GM19240 (cell line): ENCODE measurements at regions not wholly inside any gene's neighbourhood (a gene's known extent, or its start where the extent isn't known, plus 50 kb on each side); places are given as distances from the start of the nearest gene placed in this dataset.

Source experiments
- DNase-seq: peaks from one replicate; pipeline ENCODE4 v3.0.0; 2011; ENCODE audit warnings: low spot score; ENCODE audit not compliant: insufficient read length

- DNase-seq, result no peak
Measured at GRCh38 chr4:14428125-14428524, 574.2 kb upstream of the CPEB2 start.

GRCh38 chr4:14431155-14432134, 570.8 kb upstream of the CPEB2 start:
- DNase-seq, result no peak

- DNase-seq, result no peak
Measured at GRCh38 chr4:14434483-14434882, 567.8 kb upstream of the CPEB2 start.

- no peak for DNase-seq
Measured at GRCh38 chr4:14434916-14435315, 567.4 kb upstream of the CPEB2 start.

- no peak for DNase-seq
Measured at GRCh38 chr4:14441561-14441960, 560.7 kb upstream of the CPEB2 start.

GRCh38 chr4:14445882-14446281, 556.4 kb upstream of the CPEB2 start:
- DNase-seq, result no peak

- no peak for DNase-seq
Measured at GRCh38 chr4:14446311-14446710, 556.0 kb upstream of the CPEB2 start.

- DNase-seq, result no peak
Measured at GRCh38 chr4:14446904-14447303, 555.4 kb upstream of the CPEB2 start.

- DNase-seq, result no peak
Measured at GRCh38 chr4:14449308-14449707, 553.0 kb upstream of the CPEB2 start.

- no peak for DNase-seq
Measured at GRCh38 chr4:14452001-14452400, 550.3 kb upstream of the CPEB2 start.

GRCh38 chr4:14452764-14453163, 549.5 kb upstream of the CPEB2 start:
- DNase-seq, result no peak

- DNase-seq, result no peak
Measured at GRCh38 chr4:14458463-14458862, 543.8 kb upstream of the CPEB2 start.

GRCh38 chr4:14465057-14465456, 537.2 kb upstream of the CPEB2 start:
- DNase-seq, result no peak

GRCh38 chr4:14465507-14465906, 536.8 kb upstream of the CPEB2 start:
- DNase-seq, result no peak

- DNase-seq, result no peak
Measured at GRCh38 chr4:14478504-14478903, 523.8 kb upstream of the CPEB2 start.

- DNase-seq, result no peak
Measured at GRCh38 chr4:14496408-14496807, 505.9 kb upstream of the CPEB2 start.

- no peak for DNase-seq
Measured at GRCh38 chr4:14496969-14497368, 505.3 kb upstream of the CPEB2 start.

GRCh38 chr4:14504162-14504561, 498.1 kb upstream of the CPEB2 start:
- no peak for DNase-seq

- no peak for DNase-seq
Measured at GRCh38 chr4:14513471-14513870, 488.8 kb upstream of the CPEB2 start.

- no peak for DNase-seq
Measured at GRCh38 chr4:14515556-14515955, 486.7 kb upstream of the CPEB2 start.

- DNase-seq, result no peak
Measured at GRCh38 chr4:14518136-14518535, 484.1 kb upstream of the CPEB2 start.

GRCh38 chr4:14520171-14520570, 482.1 kb upstream of the CPEB2 start:
- DNase-seq, result no peak

- no peak for DNase-seq
Measured at GRCh38 chr4:14524276-14524675, 478.0 kb upstream of the CPEB2 start.
